ENCODE measurements at regions not wholly inside any gene's neighbourhood (a gene's known extent, or its start where the extent isn't known, plus 50 kb on each side); places are given as distances from the start of the nearest gene placed in this dataset.

DNA sequence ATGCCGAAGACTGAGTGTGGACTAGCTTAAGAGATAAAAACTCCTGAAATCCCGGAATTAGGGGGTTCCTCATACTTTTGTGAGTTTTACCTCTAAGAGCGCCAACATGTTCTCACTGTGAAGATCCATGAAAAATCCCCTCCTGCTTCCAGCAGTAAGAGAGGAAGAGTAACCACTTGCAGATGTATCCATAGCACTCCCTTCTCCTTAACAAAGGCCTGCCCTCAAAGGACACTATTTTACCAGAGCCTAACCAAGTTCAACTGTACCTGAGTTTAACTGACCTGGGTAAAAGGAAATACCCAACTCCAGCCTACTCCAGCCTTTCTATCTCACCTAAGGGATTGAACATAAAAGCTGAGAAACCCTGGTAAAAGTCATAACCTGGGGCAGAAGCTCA lies 280.9 kb downstream of the POLR1F start:
- TF ChIP-seq, protein P1, sequence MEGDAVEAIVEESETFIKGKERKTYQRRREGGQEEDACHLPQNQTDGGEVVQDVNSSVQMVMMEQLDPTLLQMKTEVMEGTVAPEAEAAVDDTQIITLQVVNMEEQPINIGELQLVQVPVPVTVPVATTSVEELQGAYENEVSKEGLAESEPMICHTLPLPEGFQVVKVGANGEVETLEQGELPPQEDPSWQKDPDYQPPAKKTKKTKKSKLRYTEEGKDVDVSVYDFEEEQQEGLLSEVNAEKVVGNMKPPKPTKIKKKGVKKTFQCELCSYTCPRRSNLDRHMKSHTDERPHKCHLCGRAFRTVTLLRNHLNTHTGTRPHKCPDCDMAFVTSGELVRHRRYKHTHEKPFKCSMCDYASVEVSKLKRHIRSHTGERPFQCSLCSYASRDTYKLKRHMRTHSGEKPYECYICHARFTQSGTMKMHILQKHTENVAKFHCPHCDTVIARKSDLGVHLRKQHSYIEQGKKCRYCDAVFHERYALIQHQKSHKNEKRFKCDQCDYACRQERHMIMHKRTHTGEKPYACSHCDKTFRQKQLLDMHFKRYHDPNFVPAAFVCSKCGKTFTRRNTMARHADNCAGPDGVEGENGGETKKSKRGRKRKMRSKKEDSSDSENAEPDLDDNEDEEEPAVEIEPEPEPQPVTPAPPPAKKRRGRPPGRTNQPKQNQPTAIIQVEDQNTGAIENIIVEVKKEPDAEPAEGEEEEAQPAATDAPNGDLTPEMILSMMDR (optimal IDR thresholded peaks at IDR 0.05 in 1 of 3, IDR thresholded peaks at IDR 0.05 in 1 of 3, conservative IDR thresholded peaks at IDR 0.05 in 1 of 3; ENCODE audit: extremely low read depth in 1 of 3, insufficient read depth in 2 of 3, low read length in 3 of 3): no peak
- no peak for TF ChIP-seq EZH2 (IDR thresholded peaks at IDR 0.05; ENCODE audit: low read length)
